ENCODE measurements at regions not wholly inside any gene's neighbourhood (a gene's known extent, or its start where the extent isn't known, plus 50 kb on each side); places are given as distances from the start of the nearest gene placed in this dataset.

DNA sequence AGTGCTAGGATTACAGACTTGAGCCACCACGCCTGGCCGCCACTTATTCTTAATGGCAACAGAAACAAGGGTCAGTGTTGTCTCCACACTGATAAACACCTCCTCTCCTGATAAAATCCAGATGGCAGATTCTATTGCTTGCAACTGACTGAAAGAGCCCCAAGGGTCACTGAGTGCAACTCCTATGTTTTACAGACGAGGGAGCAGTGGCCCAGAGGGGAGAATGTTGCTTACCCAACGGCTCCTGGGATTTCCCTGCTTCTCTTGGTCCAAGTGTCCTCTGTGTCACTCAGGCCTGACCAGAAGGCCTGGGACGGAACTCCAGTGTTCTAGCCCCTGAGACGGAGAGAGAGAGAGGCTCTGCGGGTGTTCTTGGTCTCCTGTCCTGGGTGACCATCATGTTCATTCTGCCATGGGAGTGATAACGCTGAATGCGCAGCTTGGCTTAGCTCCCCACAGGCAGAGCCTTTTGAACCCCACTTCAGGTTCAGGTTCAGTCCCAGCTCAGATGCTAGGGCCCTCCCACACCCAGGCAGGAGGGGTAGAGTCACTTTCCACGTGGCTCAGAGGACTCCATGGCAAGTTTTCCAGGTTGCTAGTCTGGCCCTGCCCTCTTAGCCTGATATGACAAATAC lies 77.3 kb upstream of the NLRP1 start:
- Mint-ChIP-seq H3K4me1 (peaks cover 8 to 23% of the 10 kb centered on the region in 2 experiments), H3K36me3 (ENCODE audit: insufficient read depth in 1 of 3, low read depth in 3 of 3) (peaks cover 0 to 3% (median 0%) of the 10 kb centered on the region in 3 experiments; a peak in 1 of 7 replicates), H3K4me3 (no peak overlapping the region), H3K27ac (no peak overlapping the region), H3K27me3 (ENCODE audit: low read depth) (no peaks in the 10 kb centered on the region; the same call in 1 of the 2 replicates), H3K9me3 (peaks cover 0 to 3% of the 10 kb centered on the region in 2 experiments; a peak in 3 of 5 replicates)
- H3K27me3 ChIP-seq (ENCODE audit: insufficient read depth, low read length) = no peaks in the 10 kb centered on the region
- H2BK15ac ChIP-seq (ENCODE audit: low read depth, low read length) = no peak overlapping the region
- no peak overlapping the region for H2BK20ac ChIP-seq (ENCODE audit: low read depth, low read length, poor library complexity, severe bottlenecking)
- H2AFZ ChIP-seq (ENCODE audit: low read length) = no peak overlapping the region
- TF ChIP-seq, protein P1, sequence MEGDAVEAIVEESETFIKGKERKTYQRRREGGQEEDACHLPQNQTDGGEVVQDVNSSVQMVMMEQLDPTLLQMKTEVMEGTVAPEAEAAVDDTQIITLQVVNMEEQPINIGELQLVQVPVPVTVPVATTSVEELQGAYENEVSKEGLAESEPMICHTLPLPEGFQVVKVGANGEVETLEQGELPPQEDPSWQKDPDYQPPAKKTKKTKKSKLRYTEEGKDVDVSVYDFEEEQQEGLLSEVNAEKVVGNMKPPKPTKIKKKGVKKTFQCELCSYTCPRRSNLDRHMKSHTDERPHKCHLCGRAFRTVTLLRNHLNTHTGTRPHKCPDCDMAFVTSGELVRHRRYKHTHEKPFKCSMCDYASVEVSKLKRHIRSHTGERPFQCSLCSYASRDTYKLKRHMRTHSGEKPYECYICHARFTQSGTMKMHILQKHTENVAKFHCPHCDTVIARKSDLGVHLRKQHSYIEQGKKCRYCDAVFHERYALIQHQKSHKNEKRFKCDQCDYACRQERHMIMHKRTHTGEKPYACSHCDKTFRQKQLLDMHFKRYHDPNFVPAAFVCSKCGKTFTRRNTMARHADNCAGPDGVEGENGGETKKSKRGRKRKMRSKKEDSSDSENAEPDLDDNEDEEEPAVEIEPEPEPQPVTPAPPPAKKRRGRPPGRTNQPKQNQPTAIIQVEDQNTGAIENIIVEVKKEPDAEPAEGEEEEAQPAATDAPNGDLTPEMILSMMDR (conservative IDR thresholded peaks at IDR 0.05) = peak; percentile 49; the same call in 2 of the 3 replicates
- no peaks in the 10 kb centered on the region for H3K79me2 ChIP-seq (ENCODE audit: insufficient read depth, low read length)
- H2BK12ac ChIP-seq (ENCODE audit: insufficient read length, low read depth, low read length) = no peak overlapping the region
- no peak overlapping the region for H3K27ac ChIP-seq (ENCODE audit: insufficient read length, low read depth, low read length)
- H4K5ac ChIP-seq (ENCODE audit: insufficient read length, low read depth, low read length) = no peak overlapping the region
- no peak overlapping the region for H3K23ac ChIP-seq (ENCODE audit: insufficient read length, low read depth, low read length)
- no peak overlapping the region for H4K91ac ChIP-seq (ENCODE audit: insufficient read length, low read depth, low read length)
- no peaks in the 10 kb centered on the region for H3K4me1 ChIP-seq (ENCODE audit: insufficient read depth, low read length)
- H4K8ac ChIP-seq (replicated peaks; ENCODE audit: insufficient read length, low read depth, low read length) = no peak overlapping the region
- no peak overlapping the region for H3T11ph ChIP-seq (ENCODE audit: low read length)
- H3K9ac ChIP-seq (ENCODE audit: extremely low read depth, insufficient read length, low read length) = no peak overlapping the region
- no peaks in the 10 kb centered on the region for H3K79me1 ChIP-seq (ENCODE audit: insufficient read depth, low read depth, low read length, poor library complexity, severe bottlenecking)
- no peak overlapping the region for H3K4ac ChIP-seq (ENCODE audit: low read depth, low read length)
- no peaks in the 10 kb centered on the region for H4K20me1 ChIP-seq (ENCODE audit: control insufficient read depth, insufficient read depth, insufficient read length)
- H2BK5ac ChIP-seq (ENCODE audit: insufficient read length, low read length) = no peak overlapping the region
- H2BK120ac ChIP-seq (ENCODE audit: low read depth, low read length, poor library complexity, severe bottlenecking) = no peak overlapping the region
- no peak overlapping the region for H3K56ac ChIP-seq (ENCODE audit: insufficient read length, low read depth, low read length)
- H3K9me3 ChIP-seq (ENCODE audit: control insufficient read depth, low read depth, low read length) = no peaks in the 10 kb centered on the region
- peak; percentile 53 for DNase-seq
- H3K23me2 ChIP-seq (ENCODE audit: insufficient read length, low read depth, low read length, poor library complexity, severe bottlenecking) = no peaks in the 10 kb centered on the region
- no CpG with 5 or more reads among the region's 10 CpGs for WGBS (ENCODE audit: extremely low coverage, insufficient read length, low lambda C conversion rate)
- H3K14ac ChIP-seq (ENCODE audit: insufficient read depth, low read length) = no peak overlapping the region
- no peak overlapping the region for H3K18ac ChIP-seq (ENCODE audit: insufficient read length, low read depth, low read length)
- no peak overlapping the region for H3K4me2 ChIP-seq (ENCODE audit: insufficient read depth, insufficient read length, low read length)
- H2AK5ac ChIP-seq (ENCODE audit: insufficient read length, low read length) = no peak overlapping the region
